ENCODE measurements at regions not wholly inside any gene's neighbourhood (a gene's known extent, or its start where the extent isn't known, plus 50 kb on each side); places are given as distances from the start of the nearest gene placed in this dataset.

DNA sequence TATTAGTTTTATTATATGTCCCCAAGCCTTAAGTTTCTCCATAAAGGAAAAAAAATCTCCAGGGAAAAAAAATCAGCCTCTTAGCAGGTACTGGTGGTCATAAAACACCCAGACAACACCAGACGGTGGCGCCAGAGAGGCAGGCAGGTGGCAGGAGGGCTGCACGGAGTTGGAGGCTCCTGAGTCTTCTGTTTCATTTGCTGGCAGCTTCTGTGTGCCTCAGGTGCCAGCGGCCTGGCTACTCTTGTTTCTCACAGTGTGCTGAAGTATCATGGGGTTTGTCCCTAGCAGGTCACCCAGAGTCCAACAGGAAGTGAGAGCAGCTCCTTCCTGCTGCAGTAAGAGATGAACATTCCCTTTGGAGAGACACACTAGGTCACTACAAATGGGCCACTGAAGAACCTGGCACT, 123.3 kb upstream of the GADD45A start (continued):
- TF ChIP-seq, protein P1, sequence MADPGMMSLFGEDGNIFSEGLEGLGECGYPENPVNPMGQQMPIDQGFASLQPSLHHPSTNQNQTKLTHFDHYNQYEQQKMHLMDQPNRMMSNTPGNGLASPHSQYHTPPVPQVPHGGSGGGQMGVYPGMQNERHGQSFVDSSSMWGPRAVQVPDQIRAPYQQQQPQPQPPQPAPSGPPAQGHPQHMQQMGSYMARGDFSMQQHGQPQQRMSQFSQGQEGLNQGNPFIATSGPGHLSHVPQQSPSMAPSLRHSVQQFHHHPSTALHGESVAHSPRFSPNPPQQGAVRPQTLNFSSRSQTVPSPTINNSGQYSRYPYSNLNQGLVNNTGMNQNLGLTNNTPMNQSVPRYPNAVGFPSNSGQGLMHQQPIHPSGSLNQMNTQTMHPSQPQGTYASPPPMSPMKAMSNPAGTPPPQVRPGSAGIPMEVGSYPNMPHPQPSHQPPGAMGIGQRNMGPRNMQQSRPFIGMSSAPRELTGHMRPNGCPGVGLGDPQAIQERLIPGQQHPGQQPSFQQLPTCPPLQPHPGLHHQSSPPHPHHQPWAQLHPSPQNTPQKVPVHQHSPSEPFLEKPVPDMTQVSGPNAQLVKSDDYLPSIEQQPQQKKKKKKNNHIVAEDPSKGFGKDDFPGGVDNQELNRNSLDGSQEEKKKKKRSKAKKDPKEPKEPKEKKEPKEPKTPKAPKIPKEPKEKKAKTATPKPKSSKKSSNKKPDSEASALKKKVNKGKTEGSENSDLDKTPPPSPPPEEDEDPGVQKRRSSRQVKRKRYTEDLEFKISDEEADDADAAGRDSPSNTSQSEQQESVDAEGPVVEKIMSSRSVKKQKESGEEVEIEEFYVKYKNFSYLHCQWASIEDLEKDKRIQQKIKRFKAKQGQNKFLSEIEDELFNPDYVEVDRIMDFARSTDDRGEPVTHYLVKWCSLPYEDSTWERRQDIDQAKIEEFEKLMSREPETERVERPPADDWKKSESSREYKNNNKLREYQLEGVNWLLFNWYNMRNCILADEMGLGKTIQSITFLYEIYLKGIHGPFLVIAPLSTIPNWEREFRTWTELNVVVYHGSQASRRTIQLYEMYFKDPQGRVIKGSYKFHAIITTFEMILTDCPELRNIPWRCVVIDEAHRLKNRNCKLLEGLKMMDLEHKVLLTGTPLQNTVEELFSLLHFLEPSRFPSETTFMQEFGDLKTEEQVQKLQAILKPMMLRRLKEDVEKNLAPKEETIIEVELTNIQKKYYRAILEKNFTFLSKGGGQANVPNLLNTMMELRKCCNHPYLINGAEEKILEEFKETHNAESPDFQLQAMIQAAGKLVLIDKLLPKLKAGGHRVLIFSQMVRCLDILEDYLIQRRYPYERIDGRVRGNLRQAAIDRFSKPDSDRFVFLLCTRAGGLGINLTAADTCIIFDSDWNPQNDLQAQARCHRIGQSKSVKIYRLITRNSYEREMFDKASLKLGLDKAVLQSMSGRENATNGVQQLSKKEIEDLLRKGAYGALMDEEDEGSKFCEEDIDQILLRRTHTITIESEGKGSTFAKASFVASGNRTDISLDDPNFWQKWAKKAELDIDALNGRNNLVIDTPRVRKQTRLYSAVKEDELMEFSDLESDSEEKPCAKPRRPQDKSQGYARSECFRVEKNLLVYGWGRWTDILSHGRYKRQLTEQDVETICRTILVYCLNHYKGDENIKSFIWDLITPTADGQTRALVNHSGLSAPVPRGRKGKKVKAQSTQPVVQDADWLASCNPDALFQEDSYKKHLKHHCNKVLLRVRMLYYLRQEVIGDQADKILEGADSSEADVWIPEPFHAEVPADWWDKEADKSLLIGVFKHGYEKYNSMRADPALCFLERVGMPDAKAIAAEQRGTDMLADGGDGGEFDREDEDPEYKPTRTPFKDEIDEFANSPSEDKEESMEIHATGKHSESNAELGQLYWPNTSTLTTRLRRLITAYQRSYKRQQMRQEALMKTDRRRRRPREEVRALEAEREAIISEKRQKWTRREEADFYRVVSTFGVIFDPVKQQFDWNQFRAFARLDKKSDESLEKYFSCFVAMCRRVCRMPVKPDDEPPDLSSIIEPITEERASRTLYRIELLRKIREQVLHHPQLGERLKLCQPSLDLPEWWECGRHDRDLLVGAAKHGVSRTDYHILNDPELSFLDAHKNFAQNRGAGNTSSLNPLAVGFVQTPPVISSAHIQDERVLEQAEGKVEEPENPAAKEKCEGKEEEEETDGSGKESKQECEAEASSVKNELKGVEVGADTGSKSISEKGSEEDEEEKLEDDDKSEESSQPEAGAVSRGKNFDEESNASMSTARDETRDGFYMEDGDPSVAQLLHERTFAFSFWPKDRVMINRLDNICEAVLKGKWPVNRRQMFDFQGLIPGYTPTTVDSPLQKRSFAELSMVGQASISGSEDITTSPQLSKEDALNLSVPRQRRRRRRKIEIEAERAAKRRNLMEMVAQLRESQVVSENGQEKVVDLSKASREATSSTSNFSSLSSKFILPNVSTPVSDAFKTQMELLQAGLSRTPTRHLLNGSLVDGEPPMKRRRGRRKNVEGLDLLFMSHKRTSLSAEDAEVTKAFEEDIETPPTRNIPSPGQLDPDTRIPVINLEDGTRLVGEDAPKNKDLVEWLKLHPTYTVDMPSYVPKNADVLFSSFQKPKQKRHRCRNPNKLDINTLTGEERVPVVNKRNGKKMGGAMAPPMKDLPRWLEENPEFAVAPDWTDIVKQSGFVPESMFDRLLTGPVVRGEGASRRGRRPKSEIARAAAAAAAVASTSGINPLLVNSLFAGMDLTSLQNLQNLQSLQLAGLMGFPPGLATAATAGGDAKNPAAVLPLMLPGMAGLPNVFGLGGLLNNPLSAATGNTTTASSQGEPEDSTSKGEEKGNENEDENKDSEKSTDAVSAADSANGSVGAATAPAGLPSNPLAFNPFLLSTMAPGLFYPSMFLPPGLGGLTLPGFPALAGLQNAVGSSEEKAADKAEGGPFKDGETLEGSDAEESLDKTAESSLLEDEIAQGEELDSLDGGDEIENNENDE (IDR thresholded peaks at IDR 0.05; ENCODE audit: insufficient replicate concordance, low read length), result no peak
- TF ChIP-seq SIN3A (conservative IDR thresholded peaks at IDR 0.05 in 1 of 2, IDR thresholded peaks at IDR 0.05 in 1 of 2; ENCODE audit: low read depth in 1 of 2, low read length in 2 of 2), result no peak
- no peak for TF ChIP-seq EGR1 (IDR thresholded peaks at IDR 0.05; ENCODE audit: borderline replicate concordance, low read depth, low read length)
- TF ChIP-seq RXRA (IDR thresholded peaks at IDR 0.05; ENCODE audit: insufficient read depth, low read depth, low read length), result no peak

Measured in H1 (cell line).